Karpas-422 (cell line): ENCODE measurements at regions not wholly inside any gene's neighbourhood (a gene's known extent, or its start where the extent isn't known, plus 50 kb on each side); places are given as distances from the start of the nearest gene placed in this dataset.
"Not testable (repeated sequence)": the region's sequence is repeated elsewhere in the genome, so short reads cannot be mapped to it uniquely, and the experiment has no call there.

Source experiments
- DNase-seq: peaks from one replicate; pipeline ENCODE4 v3.0.0-alpha.2; 2015
- H2AFZ ChIP-seq: fragments of 200-600 bp; sonication (generic); 2 replicates; pipeline ENCODE4 v1.6.1; 2014; ENCODE audit warnings: antibody characterized with exemption, low read length, mixed read lengths
- H3K27ac ChIP-seq: fragments of 200-600 bp; sonication (generic); 2 replicates; pipeline ENCODE4 v1.5.1; 2014; ENCODE audit warnings: mild to moderate bottlenecking, low read length, moderate library complexity
- H3K27me3 ChIP-seq: fragments of 200-600 bp; sonication (generic); 2 replicates; pipeline ENCODE4 v1.6.1; 2014; ENCODE audit warnings: low read length, mixed read lengths
- H3K36me3 ChIP-seq: fragments of 200-600 bp; sonication (generic); 2 replicates; pipeline ENCODE4 v1.6.1; 2014; ENCODE audit warnings: low read length, mixed read lengths; ENCODE audit not compliant: insufficient read depth
- H3K4me1 ChIP-seq: fragments of 200-600 bp; sonication (generic); 2 replicates; pipeline ENCODE4 v1.6.1; 2014; ENCODE audit warnings: mild to moderate bottlenecking, low read length, mixed read lengths
- H3K4me2 ChIP-seq: fragments of 200-600 bp; sonication (generic); 2 replicates; pipeline ENCODE4 v1.6.1; 2014; ENCODE audit warnings: low read length, low read depth, mild to moderate bottlenecking; ENCODE audit not compliant: poor library complexity, severe bottlenecking
- H3K4me3 ChIP-seq: fragments of 200-600 bp; sonication (generic); 2 replicates; pipeline ENCODE4 v1.5.1; 2014; ENCODE audit warnings: mild to moderate bottlenecking, antibody characterized with exemption, low read length, mixed read lengths
- H3K79me2 ChIP-seq: fragments of 200-600 bp; sonication (generic); 2 replicates; pipeline ENCODE4 v1.6.1; 2014; ENCODE audit warnings: mild to moderate bottlenecking, low read length, mixed read lengths
- H3K9ac ChIP-seq: fragments of 200-600 bp; sonication (generic); 2 replicates; pipeline ENCODE4 v1.6.0; 2014; ENCODE audit warnings: low read length
- H3K9me2 ChIP-seq: fragments of 200-600 bp; sonication (generic), shearing (Covaris generic); replicated peaks from 2 replicates; pipeline ENCODE4 v1.6.0; 2014; ENCODE audit warnings: mild to moderate bottlenecking, low read length, moderate library complexity; ENCODE audit not compliant: insufficient read depth
- H3K9me3 ChIP-seq: fragments of 300-700, 200-600 bp; sonication (generic); 2 replicates; pipeline ENCODE4 v1.6.1; 2014; ENCODE audit warnings: low read length, mixed read lengths
- H4K20me1 ChIP-seq: fragments of 200-600 bp; sonication (generic); 2 replicates; pipeline ENCODE4 v1.6.1; 2014; ENCODE audit warnings: mild to moderate bottlenecking, antibody characterized with exemption, low read length, low read depth; ENCODE audit not compliant: insufficient read depth

DNA sequence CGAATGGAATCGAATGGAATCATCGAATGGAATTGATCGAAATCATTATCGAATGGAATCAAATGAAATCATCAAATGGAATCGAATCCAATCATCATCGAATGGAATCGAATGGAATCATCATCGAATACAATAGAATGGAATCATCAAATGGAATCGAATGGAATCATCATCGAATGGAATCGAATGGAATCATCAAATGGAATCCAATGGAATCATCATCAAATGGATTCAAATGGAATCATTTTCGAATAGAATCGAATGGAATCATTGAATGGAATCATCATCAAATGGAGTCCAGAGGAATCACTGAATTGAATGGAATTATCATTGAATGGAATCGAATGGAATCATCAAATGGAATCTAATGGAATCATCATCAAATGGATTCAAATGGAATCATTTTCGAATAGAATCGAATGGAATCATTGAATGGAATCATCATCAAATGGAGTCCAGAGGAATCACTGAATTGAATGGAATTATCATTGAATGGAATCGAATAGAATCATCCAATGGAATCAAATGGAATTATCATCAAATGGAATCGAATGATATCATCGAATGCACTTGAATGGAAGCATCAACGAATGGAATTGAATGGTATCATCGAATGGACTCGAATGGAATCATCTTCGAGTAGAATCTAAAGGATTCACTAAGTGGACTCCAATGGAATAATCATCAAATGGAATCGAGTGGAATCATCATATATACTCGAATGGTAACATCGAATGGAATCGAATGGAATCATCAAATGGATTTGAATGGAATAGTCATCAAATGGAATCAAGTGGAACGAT, 230.3 kb downstream of the SHCBP1 start:
- H3K4me2 ChIP-seq, result not testable (repeated sequence)

DNA sequence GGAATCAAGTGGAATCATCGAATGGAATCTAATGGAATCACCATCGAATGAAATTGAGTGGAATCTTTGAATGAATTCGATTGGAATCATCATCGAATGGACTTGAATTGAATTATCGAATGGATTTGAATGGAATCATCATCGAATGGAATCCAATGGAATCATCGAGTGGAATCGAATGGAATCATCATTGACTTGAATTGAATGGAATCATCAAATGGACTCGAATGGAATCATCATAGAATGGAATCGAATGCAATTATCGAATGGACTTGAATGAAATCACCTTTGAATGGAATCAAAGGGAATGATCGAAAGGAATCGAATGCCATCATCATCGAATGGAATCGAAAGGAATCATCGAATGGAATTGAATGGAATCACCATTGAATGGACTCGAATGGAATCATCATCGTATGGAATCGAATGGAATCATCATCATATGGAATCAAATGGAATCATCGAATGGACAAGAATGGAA, 231.6 kb downstream of the SHCBP1 start:
- not testable (repeated sequence) for H3K36me3 ChIP-seq, H3K9ac ChIP-seq, H3K4me3 ChIP-seq, H4K20me1 ChIP-seq, H3K9me2 ChIP-seq, H3K27ac ChIP-seq, H3K4me1 ChIP-seq, H3K9me3 ChIP-seq, H3K4me2 ChIP-seq, H2AFZ ChIP-seq, H3K79me2 ChIP-seq, H3K27me3 ChIP-seq
- DNase-seq, result peak; percentile 94

More for the DNA sequence above, 230.3 kb downstream of the SHCBP1 start:
- H3K9me3 ChIP-seq, H3K4me1 ChIP-seq, H3K9ac ChIP-seq, H2AFZ ChIP-seq, H3K27me3 ChIP-seq, H3K9me2 ChIP-seq, H3K36me3 ChIP-seq, H3K27ac ChIP-seq, H3K79me2 ChIP-seq, H4K20me1 ChIP-seq, H3K4me3 ChIP-seq: not testable (repeated sequence)
- peak; percentile 50 for DNase-seq

DNA sequence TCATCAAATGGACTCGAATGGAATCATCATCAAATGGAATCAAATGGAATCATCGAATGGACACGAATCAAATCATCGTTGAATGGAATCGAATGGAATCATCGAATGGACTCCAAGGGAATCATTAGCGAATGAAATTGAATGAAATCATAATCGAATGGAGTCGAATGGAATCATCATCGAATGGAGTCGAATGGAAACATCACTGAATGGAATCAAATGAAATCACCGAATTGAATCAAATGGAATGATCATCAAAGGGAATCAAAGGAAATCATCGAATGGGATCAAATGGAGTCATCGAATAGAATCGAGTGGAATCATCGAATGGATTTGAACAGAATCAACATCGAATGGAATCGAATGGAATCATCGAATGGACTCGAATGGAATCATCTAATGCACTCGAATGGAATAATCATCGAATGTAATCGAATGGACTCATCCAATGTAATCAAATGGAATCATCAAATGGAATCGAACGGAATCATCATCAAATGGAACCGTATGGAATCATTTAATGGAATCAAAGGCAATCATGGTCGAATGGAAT, 232.2 kb downstream of the SHCBP1 start:
- not testable (repeated sequence) for H3K4me1 ChIP-seq, DNase-seq, H3K9me3 ChIP-seq, H3K9me2 ChIP-seq, H2AFZ ChIP-seq, H3K4me2 ChIP-seq, H3K36me3 ChIP-seq, H3K4me3 ChIP-seq, H4K20me1 ChIP-seq, H3K27ac ChIP-seq, H3K9ac ChIP-seq, H3K79me2 ChIP-seq, H3K27me3 ChIP-seq

DNA sequence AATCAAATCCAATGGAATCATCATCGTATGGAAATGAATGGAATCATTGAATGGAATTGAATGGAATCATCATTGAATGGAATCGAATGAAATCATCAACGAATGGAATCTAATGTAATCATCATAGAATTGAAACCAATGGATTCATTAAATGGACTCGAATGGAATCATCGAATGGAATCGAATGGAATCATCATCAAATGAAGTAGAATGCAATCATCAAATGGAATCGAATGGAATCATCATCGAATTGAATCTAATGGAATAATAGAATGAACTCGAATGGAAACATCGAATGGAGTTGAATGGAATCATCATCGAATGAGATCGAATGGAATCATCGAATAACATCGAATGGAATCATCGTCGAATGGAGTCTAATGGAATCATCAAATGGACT, 232.8 kb downstream of the SHCBP1 start:
- H2AFZ ChIP-seq, H3K9me2 ChIP-seq, H3K4me1 ChIP-seq, DNase-seq, H3K36me3 ChIP-seq, H3K27ac ChIP-seq, H3K9me3 ChIP-seq, H3K9ac ChIP-seq, H3K4me2 ChIP-seq, H4K20me1 ChIP-seq, H3K27me3 ChIP-seq, H3K79me2 ChIP-seq, H3K4me3 ChIP-seq: not testable (repeated sequence)

DNA sequence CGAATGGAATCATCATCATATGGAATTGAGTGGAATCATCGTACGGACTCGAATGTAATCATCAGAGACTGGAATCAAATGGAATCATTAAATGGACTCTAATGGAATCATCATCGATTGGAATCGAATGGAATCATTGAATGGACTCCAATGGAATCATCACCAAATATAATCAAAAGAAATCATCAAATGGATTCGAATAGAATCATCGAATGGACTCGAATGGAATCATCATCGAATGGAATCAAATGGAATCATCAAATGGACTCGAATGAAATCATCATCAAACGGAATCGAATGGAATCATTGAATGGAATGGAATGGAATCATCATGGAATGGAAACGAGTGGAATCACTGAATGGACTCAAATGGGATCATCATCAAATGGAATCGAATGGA, 233.5 kb downstream of the SHCBP1 start:
- not testable (repeated sequence) for H3K4me1 ChIP-seq, H3K36me3 ChIP-seq, H3K9ac ChIP-seq, H3K79me2 ChIP-seq, H2AFZ ChIP-seq, DNase-seq, H3K27ac ChIP-seq, H3K27me3 ChIP-seq, H3K9me3 ChIP-seq, H3K4me2 ChIP-seq, H3K4me3 ChIP-seq, H4K20me1 ChIP-seq, H3K9me2 ChIP-seq

DNA sequence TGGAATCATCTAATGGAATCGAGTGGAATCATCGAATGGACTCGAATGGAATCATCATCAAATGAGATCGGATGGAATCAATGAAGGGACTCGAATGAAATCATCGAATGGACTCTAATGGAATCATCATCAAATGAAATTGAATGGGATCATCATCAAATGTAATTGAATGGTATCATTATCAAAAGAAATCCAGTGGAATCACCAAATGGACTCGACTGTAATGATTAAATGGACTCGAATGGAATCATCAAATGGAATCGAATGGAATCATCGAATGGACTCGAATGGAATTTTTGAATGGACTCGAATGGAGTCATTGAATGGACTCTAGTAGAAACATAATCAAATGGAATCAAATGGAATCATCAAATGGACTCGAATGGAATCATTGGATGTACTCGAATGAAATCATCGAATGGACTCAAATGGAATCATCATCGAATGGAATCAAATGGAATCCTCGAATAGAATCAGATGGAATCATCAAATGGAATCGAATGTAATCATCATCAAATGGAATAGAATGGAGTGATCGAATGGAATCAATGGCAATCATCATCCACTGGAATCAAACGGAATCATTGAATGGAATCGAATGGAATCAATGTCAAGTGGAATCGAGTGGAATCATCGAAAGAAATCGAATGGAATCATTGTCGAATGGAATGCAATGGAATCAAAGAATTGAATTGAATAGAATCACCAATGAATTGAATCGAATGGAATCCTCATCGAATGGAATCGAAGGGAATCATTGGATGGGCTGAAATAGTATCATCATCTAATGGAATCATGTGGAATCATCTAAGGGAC, 234.2 kb downstream of the SHCBP1 start:
- peak; percentile 46 for DNase-seq
- H3K79me2 ChIP-seq, H3K27me3 ChIP-seq: not testable (repeated sequence)

DNA sequence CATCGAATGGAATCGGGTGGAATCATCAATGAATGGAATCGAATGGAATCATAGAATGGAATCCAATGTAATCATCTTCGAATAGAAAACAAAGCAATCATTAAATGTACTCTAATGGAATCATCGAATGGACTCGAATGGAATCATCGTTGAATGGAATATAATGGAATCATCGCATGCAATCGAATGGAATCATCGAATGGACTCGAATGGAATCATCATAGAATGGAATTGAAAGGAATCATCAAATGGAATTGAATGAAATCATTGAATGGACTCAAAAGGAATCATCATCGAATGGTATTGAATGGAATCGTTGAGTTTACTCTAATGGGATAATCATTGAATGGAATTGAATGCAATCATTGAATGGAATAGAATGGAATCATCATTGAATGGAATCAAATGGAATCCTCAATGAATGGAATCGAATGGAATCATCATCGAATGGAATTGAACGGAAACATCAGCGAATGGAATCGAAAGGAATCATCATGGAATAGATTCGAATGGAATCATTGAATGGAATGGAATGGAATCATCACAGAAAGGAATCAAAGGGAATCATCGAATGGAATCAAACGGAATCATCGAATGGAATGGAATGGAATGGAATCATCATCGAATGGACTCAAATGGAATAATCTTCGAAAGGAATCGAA, 234.9 kb downstream of the SHCBP1 start:
- H2AFZ ChIP-seq, H3K4me2 ChIP-seq, H3K36me3 ChIP-seq, H3K79me2 ChIP-seq, H4K20me1 ChIP-seq, H3K9ac ChIP-seq, H3K27me3 ChIP-seq, H3K9me2 ChIP-seq, H3K9me3 ChIP-seq, H3K4me1 ChIP-seq, H3K27ac ChIP-seq, H3K4me3 ChIP-seq: not testable (repeated sequence)
- peak; percentile 65 for DNase-seq

More for the DNA sequence above, 234.2 kb downstream of the SHCBP1 start:
- H3K36me3 ChIP-seq, H3K4me2 ChIP-seq, H3K4me1 ChIP-seq, H3K9me3 ChIP-seq, H4K20me1 ChIP-seq, H3K27ac ChIP-seq, H3K4me3 ChIP-seq, H3K9ac ChIP-seq, H3K9me2 ChIP-seq, H2AFZ ChIP-seq: not testable (repeated sequence)
